GM13976 (cell line): ENCODE measurements at regions not wholly inside any gene's neighbourhood (a gene's known extent, or its start where the extent isn't known, plus 50 kb on each side); places are given as distances from the start of the nearest gene placed in this dataset.

Experiments used
- DNase-seq: peaks from one replicate; pipeline ENCODE4 v3.0.0; 2012; ENCODE audit warnings: low spot score
- CTCF ChIP-seq: IDR thresholded peaks from 2 replicates; pipeline ENCODE4 v1.5.1; 2012; ENCODE audit warnings: borderline replicate concordance, mild to moderate bottlenecking; ENCODE audit not compliant: insufficient read depth; ENCODE audit errors: extremely low read depth, missing control alignments, control extremely low read depth
- in situ Hi-C: fragments of 300-500 bp; cut with MboI; formaldehyde crosslinking; loops from one replicate; pipeline ENCODE4 v1.12.0; 2022; ENCODE audit warnings: low sequenced_read_pairs, mixed read lengths, inconsistent platforms; ENCODE audit not compliant: unreplicated experiment

- DNase-seq: no peak
- no peak for TF ChIP-seq CTCF
- in situ Hi-C loops: loop anchor here (25.0 kb wide), 1 partner anchor 93 kb away; no protein-coding TSS in a partner anchor
Measured at GRCh38 chr16:64730261-64730660, 391.6 kb downstream of the CDH11 start.

DNA sequence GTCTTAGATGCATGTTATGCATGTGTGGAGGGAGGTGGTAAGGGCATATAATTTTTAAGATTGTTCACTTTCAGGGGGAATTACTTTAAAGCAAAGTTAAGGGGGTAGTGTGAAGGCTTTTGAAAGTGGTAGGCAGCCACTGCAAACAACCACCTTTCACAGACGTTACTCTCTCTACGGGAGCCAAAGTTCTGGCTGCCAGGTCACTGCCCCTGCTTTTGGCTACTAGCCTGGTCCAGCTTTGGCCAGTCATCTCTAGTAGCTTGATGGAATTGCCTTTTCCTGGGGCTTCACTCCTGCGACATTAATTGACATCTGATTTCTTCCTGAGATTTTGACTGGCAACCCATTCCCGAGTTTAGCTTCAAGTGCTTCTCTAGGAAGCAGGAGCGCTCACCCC lies 397.5 kb downstream of the CDH11 start:
- no peak for DNase-seq
- in situ Hi-C loops: no loop called here
- no peak for TF ChIP-seq CTCF

GRCh38 chr16:64718486-64718885 lies 403.4 kb downstream of the CDH11 start:
- TF ChIP-seq CTCF: no peak
- in situ Hi-C loops: no loop called here

GRCh38 chr16:64717871-64718270 lies 404.0 kb downstream of the CDH11 start:
- TF ChIP-seq CTCF: no peak
- in situ Hi-C loops: no loop called here
- no peak for DNase-seq

More at GRCh38 chr16:64718486-64718885, 403.4 kb downstream of the CDH11 start:
- no peak for DNase-seq

- TF ChIP-seq CTCF: no peak
- in situ Hi-C loops: no loop called here
- no peak for DNase-seq
Measured at GRCh38 chr16:64715624-64716023, 406.2 kb downstream of the CDH11 start.

GRCh38 chr16:64712026-64712425 lies 409.8 kb downstream of the CDH11 start:
- in situ Hi-C loops: no loop called here
- no peak for TF ChIP-seq CTCF
- DNase-seq: no peak

GRCh38 chr16:64711596-64711995 lies 410.3 kb downstream of the CDH11 start:
- TF ChIP-seq CTCF: no peak
- no peak for DNase-seq
- in situ Hi-C loops: no loop called here
